ENCODE measurements at regions not wholly inside any gene's neighbourhood (a gene's known extent, or its start where the extent isn't known, plus 50 kb on each side); places are given as distances from the start of the nearest gene placed in this dataset.

DNA sequence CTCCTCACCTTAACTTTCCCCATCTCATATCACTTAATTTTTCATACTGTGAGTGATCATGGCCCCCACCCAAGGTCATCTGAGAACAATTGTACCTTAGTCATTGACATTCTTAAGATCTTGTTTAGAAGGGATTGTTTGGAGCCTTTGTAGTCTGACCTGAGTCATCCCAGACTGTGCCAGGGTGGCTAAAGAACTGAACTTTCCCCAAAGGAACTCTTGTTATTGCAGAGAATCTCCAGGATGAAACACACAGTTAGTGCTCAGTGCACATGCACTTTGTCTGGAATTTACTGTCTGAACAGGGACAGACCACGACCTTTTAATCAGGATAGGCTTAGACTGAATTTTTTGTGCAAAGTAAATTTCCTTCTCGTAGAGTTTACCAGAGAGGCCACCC, 112.6 kb upstream of the CCN2 start:
- no peak for TF ChIP-seq POLR2A (IDR thresholded peaks at IDR 0.05)
- TF ChIP-seq, protein P1, sequence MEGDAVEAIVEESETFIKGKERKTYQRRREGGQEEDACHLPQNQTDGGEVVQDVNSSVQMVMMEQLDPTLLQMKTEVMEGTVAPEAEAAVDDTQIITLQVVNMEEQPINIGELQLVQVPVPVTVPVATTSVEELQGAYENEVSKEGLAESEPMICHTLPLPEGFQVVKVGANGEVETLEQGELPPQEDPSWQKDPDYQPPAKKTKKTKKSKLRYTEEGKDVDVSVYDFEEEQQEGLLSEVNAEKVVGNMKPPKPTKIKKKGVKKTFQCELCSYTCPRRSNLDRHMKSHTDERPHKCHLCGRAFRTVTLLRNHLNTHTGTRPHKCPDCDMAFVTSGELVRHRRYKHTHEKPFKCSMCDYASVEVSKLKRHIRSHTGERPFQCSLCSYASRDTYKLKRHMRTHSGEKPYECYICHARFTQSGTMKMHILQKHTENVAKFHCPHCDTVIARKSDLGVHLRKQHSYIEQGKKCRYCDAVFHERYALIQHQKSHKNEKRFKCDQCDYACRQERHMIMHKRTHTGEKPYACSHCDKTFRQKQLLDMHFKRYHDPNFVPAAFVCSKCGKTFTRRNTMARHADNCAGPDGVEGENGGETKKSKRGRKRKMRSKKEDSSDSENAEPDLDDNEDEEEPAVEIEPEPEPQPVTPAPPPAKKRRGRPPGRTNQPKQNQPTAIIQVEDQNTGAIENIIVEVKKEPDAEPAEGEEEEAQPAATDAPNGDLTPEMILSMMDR (IDR thresholded peaks at IDR 0.05): no peak

Data from lower leg skin (tissue), 3 donors.